GM12878 (cell line): ENCODE measurements at regions not wholly inside any gene's neighbourhood (a gene's known extent, or its start where the extent isn't known, plus 50 kb on each side); places are given as distances from the start of the nearest gene placed in this dataset.
A peak's percentile ranks its signal among the peaks of the same experiment; 100 is the strongest.

ENCODE experiments used
- ATAC-seq: fragments of 200-7000 bp; cut with Tn5 transposase; 3 replicates; pipeline ENCODE4 v1.9.1; 2020; ENCODE audit warnings: mild to moderate bottlenecking, moderate library complexity
- BruUV-seq: library from RNA; stranded (reverse); fragments of 400-500 nt; replicated peaks from 2 replicates; lab custom pipeline; 2021; lab: Mats Ljungman, UMichigan
- CTCF ChIA-PET: fragments of 300-600 bp; sonication (Branson Sonifier 250); formaldehyde crosslinking; extraction: SDS; loops from one replicate; lab custom pipeline; 2021; ENCODE audit warnings: inconsistent platforms; lab: Yijun Ruan, JAX
- POLR2A ChIA-PET: fragments of 350-600 bp; formaldehyde crosslinking; extraction: SDS; loops from one replicate; lab custom pipeline; 2021; ENCODE audit warnings: inconsistent platforms; lab: Charles Lee
- RAD21 ChIA-PET: fragments of 300-600 bp; sonication (Branson Sonifier 250); formaldehyde crosslinking; loops from one replicate; lab custom pipeline; 2023; ENCODE audit warnings: antibody characterized with exemption; ENCODE audit not compliant: unreplicated experiment; lab: Charles Lee
- SMC1A ChIA-PET: fragments of 300-600 bp; sonication (Branson Sonifier 250); formaldehyde crosslinking; loops from one replicate; lab custom pipeline; 2023; ENCODE audit not compliant: unreplicated experiment, uncharacterized antibody; lab: Charles Lee
- DNase-seq: peaks from one replicate; pipeline ENCODE4 v3.0.0-alpha.2; 2011; ENCODE audit warnings: low read depth, low spot score
- FAIRE-seq: peaks from 3 replicates; lab custom pipeline; 2011; peaks lifted over from hg19 to GRCh38; lab: Jason Lieb, UNC
- H2AFZ ChIP-seq: 2 replicates; pipeline ENCODE4 v1.6.0; 2011; ENCODE audit warnings: low read depth, low read length, control low read depth; ENCODE audit not compliant: control insufficient read depth
- H3K27ac ChIP-seq: 2 replicates; pipeline ENCODE4 v1.5.1; 2011; ENCODE audit warnings: control low read depth; ENCODE audit not compliant: control insufficient read depth, insufficient read depth
- H3K27me3 ChIP-seq, 2 experiments: replicated peaks in 1 of 2; 2 replicates each; pipeline versions ENCODE4 v1.6.0 to v1.6.1; 2011; ENCODE audit warnings: low read length in 1 of 2; ENCODE audit not compliant: control insufficient read depth in 2 of 2, insufficient read depth in 2 of 2
- H3K36me3 ChIP-seq, 2 experiments: 2 replicates each; pipeline ENCODE4 v1.5.1; 2011; ENCODE audit warnings: low read length in 1 of 2; ENCODE audit not compliant: control insufficient read depth in 2 of 2, insufficient read depth in 2 of 2
- H3K4me1 ChIP-seq: 2 replicates; pipeline ENCODE4 v1.6.1; 2011; ENCODE audit warnings: mild to moderate bottlenecking, low read length, moderate library complexity, mixed read lengths; ENCODE audit not compliant: control insufficient read depth, insufficient read depth
- H3K4me2 ChIP-seq: 2 replicates; pipeline ENCODE4 v1.6.0; 2011; ENCODE audit warnings: control low read depth; ENCODE audit not compliant: control insufficient read depth, insufficient read depth
- H3K4me3 ChIP-seq: fragments of 200-600 bp; sonication (generic); 2 replicates; pipeline ENCODE4 v1.5.1; 2016
- H3K79me2 ChIP-seq: 2 replicates; pipeline ENCODE4 v1.6.0; 2011; ENCODE audit warnings: low read length; ENCODE audit not compliant: control insufficient read depth, insufficient read depth
- H3K9ac ChIP-seq: 2 replicates; pipeline ENCODE4 v1.8.0; 2011; ENCODE audit warnings: low read length, control low read depth, mixed read lengths; ENCODE audit not compliant: control insufficient read depth, insufficient read depth
- H3K9me3 ChIP-seq: replicated peaks from 3 replicates; pipeline ENCODE4 v1.5.1; 2011; ENCODE audit warnings: mild to moderate bottlenecking, low read length; ENCODE audit not compliant: control insufficient read depth, insufficient read depth
- H4K20me1 ChIP-seq: 2 replicates; pipeline ENCODE4 v1.6.0; 2011; ENCODE audit not compliant: control insufficient read depth, insufficient read depth
- ATF2 ChIP-seq: IDR thresholded peaks from 2 replicates; pipeline ENCODE4 v1.6.1; 2012; ENCODE audit warnings: low read length, inconsistent platforms
- ATF7 ChIP-seq: fragments of 450-650 bp; IDR thresholded peaks from 2 replicates; pipeline ENCODE4 v1.6.1; 2016; ENCODE audit warnings: low read depth, mild to moderate bottlenecking
- BACH1 ChIP-seq: fragments of 450-650 bp; IDR thresholded peaks from 2 replicates; pipeline ENCODE4 v1.6.1; 2017; ENCODE audit warnings: mild to moderate bottlenecking, borderline replicate concordance
- BCL11A ChIP-seq: IDR thresholded peaks from 2 replicates; pipeline ENCODE4 v1.6.1; 2011; ENCODE audit warnings: low read depth, low read length
- EP300 ChIP-seq, 2 experiments: fragments of 150-350 bp in 1 of 2; IDR thresholded peaks; 2 replicates each; pipeline ENCODE4 v1.6.1; 2011 to 2012; ENCODE audit warnings: low read depth in 2 of 2, low read length in 2 of 2, borderline replicate concordance in 1 of 2, improper control_type of control experiment in 1 of 2, inconsistent platforms in 1 of 2; ENCODE audit not compliant: control insufficient read depth in 1 of 2
- NFIC ChIP-seq: IDR thresholded peaks from 2 replicates; pipeline ENCODE4 v1.6.1; 2012; ENCODE audit warnings: low read depth, mild to moderate bottlenecking, inconsistent platforms, low read length, moderate library complexity
- NR2C2 ChIP-seq: IDR thresholded peaks from 2 replicates; pipeline ENCODE4 v1.6.1; 2011; ENCODE audit warnings: borderline replicate concordance, low read depth; ENCODE audit not compliant: control insufficient read depth, insufficient read length
- PML ChIP-seq: IDR thresholded peaks from 2 replicates; pipeline ENCODE4 v1.6.1; 2012; ENCODE audit warnings: low read length, inconsistent platforms
- TAF1 ChIP-seq: IDR thresholded peaks from 2 replicates; pipeline ENCODE4 v1.6.1; 2011; ENCODE audit warnings: mild to moderate bottlenecking, low read depth, low read length, borderline replicate concordance
- TCF12 ChIP-seq: IDR thresholded peaks from 2 replicates; pipeline ENCODE4 v1.6.1; 2011; ENCODE audit warnings: low read depth, mild to moderate bottlenecking, low read length
- TCF3 ChIP-seq: IDR thresholded peaks from 2 replicates; pipeline ENCODE4 v1.6.1; 2012; ENCODE audit warnings: low read depth, mild to moderate bottlenecking, low read length, borderline replicate concordance; ENCODE audit not compliant: insufficient read depth
- ZBED1 ChIP-seq: IDR thresholded peaks from 2 replicates; pipeline ENCODE4 v1.6.1; 2016; ENCODE audit warnings: borderline replicate concordance
- WGBS: methylation state at CpG from one replicate; pipeline ENCODE4 v1.1.6; 2016; ENCODE audit warnings: low lambda C conversion rate; ENCODE audit not compliant: insufficient replicate concordance, insufficient coverage; ENCODE audit errors: missing lambda C conversion rate; 5-methylcytosine and 5-hydroxymethylcytosine counted together
- in situ Hi-C: fragments of 300-500 bp; cut with MboI; formaldehyde crosslinking; loops from 9 replicates; pipeline ENCODE4 v1.14.3; 2018; ENCODE audit warnings: mixed read lengths
- intact Hi-C: fragments of 100-400 bp; cut with micrococcal nuclease; formaldehyde crosslinking; loops from one replicate; pipeline ENCODE4 v1.14.2; 2022; ENCODE audit not compliant: unreplicated experiment
- TF ChIP-seq, protein P1 (sequence below): fragments of 450-650 bp; conservative IDR thresholded peaks from 2 replicates; pipeline ENCODE4 v1.6.1; 2017; ENCODE audit warnings: mild to moderate bottlenecking, moderate library complexity
- TF ChIP-seq, protein P2 (sequence below): fragments of 450-650 bp; IDR thresholded peaks from 2 replicates; pipeline ENCODE4 v1.6.1; 2014; ENCODE audit warnings: mild to moderate bottlenecking
- TF ChIP-seq, protein P3 (sequence below): IDR thresholded peaks from 2 replicates; pipeline ENCODE4 v1.6.1; 2011; ENCODE audit warnings: borderline replicate concordance, low read depth, mild to moderate bottlenecking, moderate library complexity, low read length; ENCODE audit not compliant: insufficient read depth, poor library complexity, severe bottlenecking

GRCh38 chr14:97306133-97306759 lies 509.1 kb downstream of the VRK1 start (continued):
- TF ChIP-seq, protein P1, sequence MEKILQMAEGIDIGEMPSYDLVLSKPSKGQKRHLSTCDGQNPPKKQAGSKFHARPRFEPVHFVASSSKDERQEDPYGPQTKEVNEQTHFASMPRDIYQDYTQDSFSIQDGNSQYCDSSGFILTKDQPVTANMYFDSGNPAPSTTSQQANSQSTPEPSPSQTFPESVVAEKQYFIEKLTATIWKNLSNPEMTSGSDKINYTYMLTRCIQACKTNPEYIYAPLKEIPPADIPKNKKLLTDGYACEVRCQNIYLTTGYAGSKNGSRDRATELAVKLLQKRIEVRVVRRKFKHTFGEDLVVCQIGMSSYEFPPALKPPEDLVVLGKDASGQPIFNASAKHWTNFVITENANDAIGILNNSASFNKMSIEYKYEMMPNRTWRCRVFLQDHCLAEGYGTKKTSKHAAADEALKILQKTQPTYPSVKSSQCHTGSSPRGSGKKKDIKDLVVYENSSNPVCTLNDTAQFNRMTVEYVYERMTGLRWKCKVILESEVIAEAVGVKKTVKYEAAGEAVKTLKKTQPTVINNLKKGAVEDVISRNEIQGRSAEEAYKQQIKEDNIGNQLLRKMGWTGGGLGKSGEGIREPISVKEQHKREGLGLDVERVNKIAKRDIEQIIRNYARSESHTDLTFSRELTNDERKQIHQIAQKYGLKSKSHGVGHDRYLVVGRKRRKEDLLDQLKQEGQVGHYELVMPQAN: no peak
- TF ChIP-seq ATF7: no peak
- TF ChIP-seq, all 136 proteins: peak for 12

- H3K36me3 ChIP-seq: no peaks in the 10 kb centered on the region
- peak overlapping the region; percentile 54; the same call in 1 of the 2 replicates for H3K9ac ChIP-seq
- ChIA-PET CTCF (interaction anchor here (0.6 to 2.6 kb wide), 8 partner anchors 8 to 1959 kb away, joined by 3 to 11 read pairs (median 4); no protein-coding TSS in a partner anchor), RAD21 (interaction anchor here (0.9 to 11.2 kb wide), 18 partner anchors 9 to 399 kb away, joined by 3 to 214 read pairs (median 6); no protein-coding TSS in a partner anchor), POLR2A (interaction anchor here (0.5 to 2.7 kb wide), 11 partner anchors 9 to 444 kb away, joined by 3 to 16 read pairs (median 5); no protein-coding TSS in a partner anchor), SMC1A (interaction anchor here (0.7 to 11.9 kb wide), 32 partner anchors 9 to 177 kb away, joined by 3 to 133 read pairs (median 5); no protein-coding TSS in a partner anchor)
- peak overlapping the region; percentile 11; the same call in 1 of the 2 replicates for H3K4me2 ChIP-seq
- no peaks in the 10 kb centered on the region for H3K27me3 ChIP-seq
- intact Hi-C loops: loop anchor here (1.0 to 10.0 kb wide), 8 partner anchors 25 to 318 kb away; no protein-coding TSS in a partner anchor
- H3K9me3 ChIP-seq: no peaks in the 10 kb centered on the region
- H3K4me3 ChIP-seq: no peak overlapping the region
- DNase-seq: peak; percentile 67
- H3K27ac ChIP-seq: peak overlapping the region; percentile 91
- ATAC-seq: peak; percentile 68
- no peaks in the 10 kb centered on the region for H4K20me1 ChIP-seq
- WGBS: 15% methylated on average over 4 of the region's 4 CpGs
- in situ Hi-C loops: no loop called here
- no peaks in the 10 kb centered on the region for H3K79me2 ChIP-seq
- peak; percentile 61 for FAIRE-seq
- BruUV-seq: no TSS peak
- peaks cover 13% of the 10 kb centered on the region for H3K4me1 ChIP-seq
- no peak overlapping the region for H2AFZ ChIP-seq
- TF ChIP-seq EP300 (IDR thresholded peaks at IDR 0.05; ENCODE audit: borderline replicate concordance in 1 of 2, control insufficient read depth in 1 of 2, low read depth in 2 of 2, low read length in 2 of 2) (0 out of 4 replicates have a peak, but pooled peaks have one; percentile 10 to 29), NFIC (peak; percentile 89), TCF3 (peak; percentile 46; the same call in 1 of the 2 replicates), ATF2 (peak; percentile 66), BCL11A (0 out of 2 replicates have a peak, but pooled peaks have one; percentile 21), BACH1 (no peak), TCF12 (peak; percentile 27), TAF1 (no peak), ZBED1 (peak; percentile 81), PML (no peak), NR2C2 (no peak)
- TF ChIP-seq, protein P2, sequence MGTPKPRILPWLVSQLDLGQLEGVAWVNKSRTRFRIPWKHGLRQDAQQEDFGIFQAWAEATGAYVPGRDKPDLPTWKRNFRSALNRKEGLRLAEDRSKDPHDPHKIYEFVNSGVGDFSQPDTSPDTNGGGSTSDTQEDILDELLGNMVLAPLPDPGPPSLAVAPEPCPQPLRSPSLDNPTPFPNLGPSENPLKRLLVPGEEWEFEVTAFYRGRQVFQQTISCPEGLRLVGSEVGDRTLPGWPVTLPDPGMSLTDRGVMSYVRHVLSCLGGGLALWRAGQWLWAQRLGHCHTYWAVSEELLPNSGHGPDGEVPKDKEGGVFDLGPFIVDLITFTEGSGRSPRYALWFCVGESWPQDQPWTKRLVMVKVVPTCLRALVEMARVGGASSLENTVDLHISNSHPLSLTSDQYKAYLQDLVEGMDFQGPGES: no peak
- TF ChIP-seq, protein P3, sequence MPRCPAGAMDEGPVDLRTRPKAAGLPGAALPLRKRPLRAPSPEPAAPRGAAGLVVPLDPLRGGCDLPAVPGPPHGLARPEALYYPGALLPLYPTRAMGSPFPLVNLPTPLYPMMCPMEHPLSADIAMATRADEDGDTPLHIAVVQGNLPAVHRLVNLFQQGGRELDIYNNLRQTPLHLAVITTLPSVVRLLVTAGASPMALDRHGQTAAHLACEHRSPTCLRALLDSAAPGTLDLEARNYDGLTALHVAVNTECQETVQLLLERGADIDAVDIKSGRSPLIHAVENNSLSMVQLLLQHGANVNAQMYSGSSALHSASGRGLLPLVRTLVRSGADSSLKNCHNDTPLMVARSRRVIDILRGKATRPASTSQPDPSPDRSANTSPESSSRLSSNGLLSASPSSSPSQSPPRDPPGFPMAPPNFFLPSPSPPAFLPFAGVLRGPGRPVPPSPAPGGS: peak; percentile 76
Observed at GRCh38 chr14:97306760-97307246, 509.6 kb downstream of the VRK1 start.
